Skeletal muscle satellite cell (primary cell): ENCODE measurements at regions not wholly inside any gene's neighbourhood (a gene's known extent, or its start where the extent isn't known, plus 50 kb on each side); places are given as distances from the start of the nearest gene placed in this dataset.
"Not testable (repeated sequence)": the region's sequence is repeated elsewhere in the genome, so short reads cannot be mapped to it uniquely, and the experiment has no call there.

ENCODE experiments used
- H3K27me3 ChIP-seq: 2 replicates; pipeline ENCODE4 v1.7.0; 2013; ENCODE audit warnings: low read length; ENCODE audit not compliant: control insufficient read depth, insufficient read depth
- H3K36me3 ChIP-seq: 2 replicates; pipeline ENCODE4 v1.7.0; 2013; ENCODE audit warnings: mild to moderate bottlenecking, control low read depth, low read length; ENCODE audit not compliant: insufficient read depth
- H3K4me1 ChIP-seq: 2 replicates; pipeline ENCODE4 v1.7.0; 2013; ENCODE audit warnings: low read length; ENCODE audit not compliant: control insufficient read depth, insufficient read depth
- H3K4me2 ChIP-seq: 2 replicates; pipeline ENCODE4 v1.7.0; 2013; ENCODE audit warnings: mild to moderate bottlenecking, low read length
- H3K4me3 ChIP-seq: 2 replicates; pipeline ENCODE4 v1.7.0; 2013; ENCODE audit warnings: low read length
- H3K9ac ChIP-seq: 2 replicates; pipeline ENCODE4 v1.7.0; 2013; ENCODE audit warnings: mild to moderate bottlenecking, low read depth, low read length, moderate library complexity
- H3K9me3 ChIP-seq: replicated peaks from 2 replicates; pipeline ENCODE4 v1.7.0; 2013; ENCODE audit warnings: mild to moderate bottlenecking, control low read depth, low read length

GRCh38 chr19:33866696-33867095 lies 70.0 kb downstream of the KCTD15 start:
- H3K27me3 ChIP-seq: peaks cover 17% of the 10 kb centered on the region
- no peaks in the 10 kb centered on the region for H3K36me3 ChIP-seq
- no peak overlapping the region for H3K9ac ChIP-seq
- H3K9me3 ChIP-seq: no peaks in the 10 kb centered on the region
- H3K4me3 ChIP-seq: no peak overlapping the region
- H3K4me2 ChIP-seq: no peak overlapping the region
- no peaks in the 10 kb centered on the region for H3K4me1 ChIP-seq

- H3K4me3 ChIP-seq: peak overlapping the region; percentile 44
- H3K36me3 ChIP-seq: no peaks in the 10 kb centered on the region
- H3K9me3 ChIP-seq: no peaks in the 10 kb centered on the region
- no peaks in the 10 kb centered on the region for H3K4me1 ChIP-seq
- H3K4me2 ChIP-seq: peak overlapping the region; percentile 63
- peaks cover 17% of the 10 kb centered on the region for H3K27me3 ChIP-seq
- H3K9ac ChIP-seq: no peak overlapping the region
Measured at GRCh38 chr19:33868076-33868735, 71.5 kb downstream of the KCTD15 start.

GRCh38 chr19:33868788-33869412 lies 72.2 kb downstream of the KCTD15 start:
- H3K4me3 ChIP-seq: peak overlapping the region; percentile 44
- no peaks in the 10 kb centered on the region for H3K9me3 ChIP-seq
- peak overlapping the region; percentile 63 for H3K4me2 ChIP-seq
- peaks cover 17% of the 10 kb centered on the region for H3K27me3 ChIP-seq
- no peak overlapping the region for H3K9ac ChIP-seq
- no peaks in the 10 kb centered on the region for H3K36me3 ChIP-seq
- H3K4me1 ChIP-seq: no peaks in the 10 kb centered on the region

GRCh38 chr19:33870298-33870932 lies 73.7 kb downstream of the KCTD15 start:
- not testable (repeated sequence) for H3K9me3 ChIP-seq, H3K4me3 ChIP-seq, H3K4me2 ChIP-seq, H3K9ac ChIP-seq, H3K36me3 ChIP-seq, H3K4me1 ChIP-seq
- peaks cover 17% of the 10 kb centered on the region for H3K27me3 ChIP-seq

GRCh38 chr19:33871605-33872004 lies 74.9 kb downstream of the KCTD15 start:
- H3K9ac ChIP-seq: no peak overlapping the region
- no peaks in the 10 kb centered on the region for H3K9me3 ChIP-seq
- no peak overlapping the region for H3K4me3 ChIP-seq
- peaks cover 17% of the 10 kb centered on the region for H3K27me3 ChIP-seq
- no peaks in the 10 kb centered on the region for H3K4me1 ChIP-seq
- no peak overlapping the region for H3K4me2 ChIP-seq
- no peaks in the 10 kb centered on the region for H3K36me3 ChIP-seq

GRCh38 chr19:33872445-33873320 lies 76.0 kb downstream of the KCTD15 start:
- Histone ChIP-seq H3K36me3 (no peaks in the 10 kb centered on the region), H3K9me3 (no peaks in the 10 kb centered on the region), H3K9ac (no peak overlapping the region), H3K4me3 (no peak overlapping the region), H3K27me3 (peaks cover 16% of the 10 kb centered on the region), H3K4me2 (no peak overlapping the region), H3K4me1 (no peaks in the 10 kb centered on the region)

GRCh38 chr19:33875071-33875470 lies 78.4 kb downstream of the KCTD15 start:
- no peaks in the 10 kb centered on the region for H3K4me1 ChIP-seq
- H3K4me2 ChIP-seq: no peak overlapping the region
- H3K9ac ChIP-seq: no peak overlapping the region
- no peak overlapping the region for H3K4me3 ChIP-seq
- no peaks in the 10 kb centered on the region for H3K36me3 ChIP-seq
- no peaks in the 10 kb centered on the region for H3K27me3 ChIP-seq
- no peaks in the 10 kb centered on the region for H3K9me3 ChIP-seq

GRCh38 chr19:33876192-33876591 lies 79.5 kb downstream of the KCTD15 start:
- no peak overlapping the region for H3K9ac ChIP-seq
- H3K9me3 ChIP-seq: no peaks in the 10 kb centered on the region
- H3K27me3 ChIP-seq: no peaks in the 10 kb centered on the region
- H3K4me3 ChIP-seq: no peak overlapping the region
- no peaks in the 10 kb centered on the region for H3K4me1 ChIP-seq
- no peaks in the 10 kb centered on the region for H3K36me3 ChIP-seq
- H3K4me2 ChIP-seq: no peak overlapping the region

- Histone ChIP-seq H3K9me3 (no peaks in the 10 kb centered on the region), H3K36me3 (no peaks in the 10 kb centered on the region), H3K4me1 (no peaks in the 10 kb centered on the region), H3K27me3 (no peaks in the 10 kb centered on the region), H3K4me3 (no peak overlapping the region), H3K4me2 (no peak overlapping the region), H3K9ac (no peak overlapping the region)
Measured at GRCh38 chr19:33878030-33878544, 81.4 kb downstream of the KCTD15 start.

GRCh38 chr19:33878910-33879810 lies 82.5 kb downstream of the KCTD15 start:
- H3K4me3 ChIP-seq: no peak overlapping the region
- no peaks in the 10 kb centered on the region for H3K36me3 ChIP-seq
- H3K27me3 ChIP-seq: no peaks in the 10 kb centered on the region
- no peak overlapping the region for H3K4me2 ChIP-seq
- H3K4me1 ChIP-seq: no peaks in the 10 kb centered on the region
- H3K9ac ChIP-seq: no peak overlapping the region
- H3K9me3 ChIP-seq: no peaks in the 10 kb centered on the region
